Stimulated activated naive B cell treated with anti-CD40 and anti-IgM and Interleukin-4, amounts not matched to agents 10 μg/mL and 1 μg/mL and 100 μg/mL, for 72 hours (primary cell): ENCODE measurements at regions not wholly inside any gene's neighbourhood (a gene's known extent, or its start where the extent isn't known, plus 50 kb on each side); places are given as distances from the start of the nearest gene placed in this dataset.
"Not testable (repeated sequence)": the region's sequence is repeated elsewhere in the genome, so short reads cannot be mapped to it uniquely, and the experiment has no call there.

ENCODE experiments used
- ATAC-seq, 2 donors: fragments of 150-1000 bp; cut with Tn5 transposase; replicated peaks; 2 replicates each; pipeline ENCODE4 v1.10.0; 2021; ENCODE audit warnings: moderate library complexity in 1 of 2
- DNase-seq: peaks from one replicate; pipeline ENCODE4 v3.0.0; 2021
- H3K27ac Mint-ChIP-seq: one replicate; pipeline ENCODE4 v1.8.0; 2022; ENCODE audit warnings: mild to moderate bottlenecking, mixed read lengths
- H3K27me3 Mint-ChIP-seq, 2 donors: one replicate each; pipeline ENCODE4 v1.8.0; 2022; ENCODE audit warnings: mixed read lengths in 2 of 2
- H3K36me3 Mint-ChIP-seq, 2 donors: one replicate each; pipeline ENCODE4 v1.8.0; 2022; ENCODE audit warnings: mixed read lengths in 2 of 2, mild to moderate bottlenecking in 1 of 2
- H3K4me1 Mint-ChIP-seq, 2 donors: one replicate each; pipeline ENCODE4 v1.8.0; 2022; ENCODE audit warnings: mixed read lengths in 2 of 2, mild to moderate bottlenecking in 1 of 2
- H3K4me3 Mint-ChIP-seq, 2 donors: one replicate each; pipeline ENCODE4 v1.8.0; 2022; ENCODE audit warnings: mild to moderate bottlenecking in 2 of 2, mixed read lengths in 2 of 2, moderate library complexity in 1 of 2
- H3K9me3 Mint-ChIP-seq, 2 donors: one replicate each; pipeline ENCODE4 v1.8.0; 2022; ENCODE audit warnings: mixed read lengths in 2 of 2, mild to moderate bottlenecking in 1 of 2

- Mint-ChIP-seq H3K27me3 (no peaks in the 10 kb centered on the region), H3K9me3 (no peaks in the 10 kb centered on the region), H3K4me3 (no peak overlapping the region), H3K4me1 (no peaks in the 10 kb centered on the region), H3K27ac (no peak overlapping the region), H3K36me3 (no peaks in the 10 kb centered on the region)
- DNase-seq (no peak), ATAC-seq (no peak)
Observed at GRCh38 chr13:91232716-91233115, 114.8 kb upstream of the MIR17HG start.

- DNase-seq, result no peak
- H3K27me3 Mint-ChIP-seq, result no peaks in the 10 kb centered on the region
- no peak for ATAC-seq
- H3K4me3 Mint-ChIP-seq, result no peak overlapping the region
- no peak overlapping the region for H3K27ac Mint-ChIP-seq
- no peaks in the 10 kb centered on the region for H3K36me3 Mint-ChIP-seq
- H3K4me1 Mint-ChIP-seq, result no peaks in the 10 kb centered on the region
- no peaks in the 10 kb centered on the region for H3K9me3 Mint-ChIP-seq
Observed at GRCh38 chr13:91233291-91233690, 114.2 kb upstream of the MIR17HG start.

GRCh38 chr13:91236182-91236581, 111.3 kb upstream of the MIR17HG start:
- Mint-ChIP-seq H3K4me3 (no peak overlapping the region), H3K9me3 (no peaks in the 10 kb centered on the region), H3K27me3 (no peaks in the 10 kb centered on the region), H3K27ac (no peak overlapping the region), H3K4me1 (no peaks in the 10 kb centered on the region), H3K36me3 (no peaks in the 10 kb centered on the region)
- no peak for ATAC-seq
- DNase-seq, result no peak

- Mint-ChIP-seq H3K4me3 (no peak overlapping the region), H3K4me1 (no peaks in the 10 kb centered on the region), H3K36me3 (no peaks in the 10 kb centered on the region), H3K27me3 (no peaks in the 10 kb centered on the region), H3K27ac (no peak overlapping the region), H3K9me3 (no peaks in the 10 kb centered on the region)
- DNase-seq (no peak), ATAC-seq (no peak)
Observed at GRCh38 chr13:91236921-91237320, 110.6 kb upstream of the MIR17HG start.

- Mint-ChIP-seq H3K9me3 (no peaks in the 10 kb centered on the region), H3K4me3 (no peak overlapping the region), H3K36me3 (no peaks in the 10 kb centered on the region), H3K4me1 (no peaks in the 10 kb centered on the region), H3K27ac (no peak overlapping the region), H3K27me3 (no peaks in the 10 kb centered on the region)
- ATAC-seq, result no peak
- DNase-seq, result no peak
Observed at GRCh38 chr13:91238036-91238435, 109.5 kb upstream of the MIR17HG start.

GRCh38 chr13:91240341-91240740, 107.1 kb upstream of the MIR17HG start:
- ATAC-seq, result no peak
- no peaks in the 10 kb centered on the region for H3K36me3 Mint-ChIP-seq
- no peak overlapping the region for H3K27ac Mint-ChIP-seq
- no peaks in the 10 kb centered on the region for H3K9me3 Mint-ChIP-seq
- H3K4me1 Mint-ChIP-seq, result no peaks in the 10 kb centered on the region
- H3K4me3 Mint-ChIP-seq, result no peak overlapping the region
- DNase-seq, result no peak
- no peaks in the 10 kb centered on the region for H3K27me3 Mint-ChIP-seq

- Mint-ChIP-seq H3K4me1 (no peaks in the 10 kb centered on the region), H3K4me3 (no peak overlapping the region), H3K36me3 (no peaks in the 10 kb centered on the region), H3K9me3 (no peaks in the 10 kb centered on the region), H3K27ac (no peak overlapping the region), H3K27me3 (peaks cover 0 to under 1% of the 10 kb centered on the region in 2 donors)
- DNase-seq (no peak), ATAC-seq (no peak)
Observed at GRCh38 chr13:91241221-91241933, 106.1 kb upstream of the MIR17HG start.

GRCh38 chr13:91242652-91243051, 104.8 kb upstream of the MIR17HG start:
- DNase-seq, result no peak
- H3K9me3 Mint-ChIP-seq, result no peaks in the 10 kb centered on the region
- H3K4me3 Mint-ChIP-seq, result no peak overlapping the region
- H3K36me3 Mint-ChIP-seq, result no peaks in the 10 kb centered on the region
- ATAC-seq, result no peak
- peaks cover 0 to 3% of the 10 kb centered on the region in 2 donors for H3K27me3 Mint-ChIP-seq
- H3K4me1 Mint-ChIP-seq, result no peaks in the 10 kb centered on the region
- no peak overlapping the region for H3K27ac Mint-ChIP-seq

GRCh38 chr13:91245288-91245687, 102.2 kb upstream of the MIR17HG start:
- H3K27me3 Mint-ChIP-seq, result peaks cover 0 to 8% of the 10 kb centered on the region in 2 donors
- H3K27ac Mint-ChIP-seq, result no peak overlapping the region

GRCh38 chr13:91247768-91248167, 99.7 kb upstream of the MIR17HG start:
- no peak overlapping the region for H3K4me3 Mint-ChIP-seq
- H3K27me3 Mint-ChIP-seq, result peaks cover 0 to 8% of the 10 kb centered on the region in 2 donors
- ATAC-seq (no peak), DNase-seq (no peak)
- no peaks in the 10 kb centered on the region for H3K36me3 Mint-ChIP-seq
- no peaks in the 10 kb centered on the region for H3K4me1 Mint-ChIP-seq
- no peak overlapping the region for H3K27ac Mint-ChIP-seq
- no peaks in the 10 kb centered on the region for H3K9me3 Mint-ChIP-seq

More at GRCh38 chr13:91245288-91245687, 102.2 kb upstream of the MIR17HG start:
- Mint-ChIP-seq H3K4me1 (no peaks in the 10 kb centered on the region), H3K4me3 (no peak overlapping the region), H3K36me3 (no peaks in the 10 kb centered on the region), H3K9me3 (no peaks in the 10 kb centered on the region)
- ATAC-seq (no peak), DNase-seq (no peak)

- Mint-ChIP-seq H3K4me1 (no peaks in the 10 kb centered on the region), H3K4me3 (no peak overlapping the region), H3K36me3 (no peaks in the 10 kb centered on the region), H3K27me3 (peaks cover 0 to 8% of the 10 kb centered on the region in 2 donors), H3K9me3 (no peaks in the 10 kb centered on the region), H3K27ac (no peak overlapping the region)
- ATAC-seq (no peak), DNase-seq (no peak)
Observed at GRCh38 chr13:91248249-91248648, 99.2 kb upstream of the MIR17HG start.

GRCh38 chr13:91249370-91249769, 98.1 kb upstream of the MIR17HG start:
- H3K36me3 Mint-ChIP-seq, result no peaks in the 10 kb centered on the region
- peaks cover 0 to 2% of the 10 kb centered on the region in 2 donors for H3K9me3 Mint-ChIP-seq
- H3K27me3 Mint-ChIP-seq, result peaks cover 0 to 8% of the 10 kb centered on the region in 2 donors
- DNase-seq, result no peak
- H3K4me1 Mint-ChIP-seq, result no peaks in the 10 kb centered on the region
- no peak overlapping the region for H3K27ac Mint-ChIP-seq
- no peak for ATAC-seq
- no peak overlapping the region for H3K4me3 Mint-ChIP-seq

GRCh38 chr13:91249861-91250260, 97.6 kb upstream of the MIR17HG start:
- ATAC-seq (peak in 1 of 2 donors; percentile 16), DNase-seq (no peak)
- Mint-ChIP-seq H3K27ac (no peak overlapping the region), H3K9me3 (peaks cover 0 to 2% of the 10 kb centered on the region in 2 donors), H3K4me1 (no peaks in the 10 kb centered on the region), H3K36me3 (no peaks in the 10 kb centered on the region), H3K27me3 (peaks cover 0 to 8% of the 10 kb centered on the region in 2 donors), H3K4me3 (no peak overlapping the region)

GRCh38 chr13:91251573-91251972, 95.9 kb upstream of the MIR17HG start:
- not testable (repeated sequence) for H3K9me3 Mint-ChIP-seq, ATAC-seq, DNase-seq, H3K4me3 Mint-ChIP-seq, H3K27ac Mint-ChIP-seq, H3K4me1 Mint-ChIP-seq, H3K36me3 Mint-ChIP-seq, H3K27me3 Mint-ChIP-seq

GRCh38 chr13:91264484-91264883, 83.0 kb upstream of the MIR17HG start:
- no peak for ATAC-seq
- Mint-ChIP-seq H3K9me3 (peaks cover 21 to 22% of the 10 kb centered on the region in 2 donors), H3K36me3 (no peaks in the 10 kb centered on the region), H3K4me3 (no peak overlapping the region), H3K4me1 (no peaks in the 10 kb centered on the region), H3K27ac (no peak overlapping the region), H3K27me3 (peaks cover 0 to 6% of the 10 kb centered on the region in 2 donors)
- DNase-seq, result no peak
